SH-SY5Y (cell line): ENCODE measurements at regions not wholly inside any gene's neighbourhood (a gene's known extent, or its start where the extent isn't known, plus 50 kb on each side); places are given as distances from the start of the nearest gene placed in this dataset.

ENCODE experiments used
- GATA2 ChIP-seq: IDR thresholded peaks from 2 replicates; pipeline ENCODE4 v1.6.1; 2011; ENCODE audit warnings: mild to moderate bottlenecking, low read depth, low read length
- GATA3 ChIP-seq: IDR thresholded peaks from 2 replicates; pipeline ENCODE4 v1.6.1; 2011; ENCODE audit warnings: low read depth, mild to moderate bottlenecking, low read length, moderate library complexity

GRCh38 chr3:127352612-127353011, 64.8 kb upstream of the PRR20G start:
- TF ChIP-seq GATA2 = no peak
- no peak for TF ChIP-seq GATA3
